Embryonic facial prominence (tissue), 1 donor: ENCODE measurements at regions not wholly inside any gene's neighbourhood (a gene's known extent, or its start where the extent isn't known, plus 50 kb on each side); places are given as distances from the start of the nearest gene placed in this dataset.
"Not testable (repeated sequence)": the region's sequence is repeated elsewhere in the genome, so short reads cannot be mapped to it uniquely, and the experiment has no call there.

Source experiments
- DNase-seq: peaks from one replicate; pipeline ENCODE4 v3.0.0-alpha.2; 2016; ENCODE audit errors: extremely low spot score

DNA sequence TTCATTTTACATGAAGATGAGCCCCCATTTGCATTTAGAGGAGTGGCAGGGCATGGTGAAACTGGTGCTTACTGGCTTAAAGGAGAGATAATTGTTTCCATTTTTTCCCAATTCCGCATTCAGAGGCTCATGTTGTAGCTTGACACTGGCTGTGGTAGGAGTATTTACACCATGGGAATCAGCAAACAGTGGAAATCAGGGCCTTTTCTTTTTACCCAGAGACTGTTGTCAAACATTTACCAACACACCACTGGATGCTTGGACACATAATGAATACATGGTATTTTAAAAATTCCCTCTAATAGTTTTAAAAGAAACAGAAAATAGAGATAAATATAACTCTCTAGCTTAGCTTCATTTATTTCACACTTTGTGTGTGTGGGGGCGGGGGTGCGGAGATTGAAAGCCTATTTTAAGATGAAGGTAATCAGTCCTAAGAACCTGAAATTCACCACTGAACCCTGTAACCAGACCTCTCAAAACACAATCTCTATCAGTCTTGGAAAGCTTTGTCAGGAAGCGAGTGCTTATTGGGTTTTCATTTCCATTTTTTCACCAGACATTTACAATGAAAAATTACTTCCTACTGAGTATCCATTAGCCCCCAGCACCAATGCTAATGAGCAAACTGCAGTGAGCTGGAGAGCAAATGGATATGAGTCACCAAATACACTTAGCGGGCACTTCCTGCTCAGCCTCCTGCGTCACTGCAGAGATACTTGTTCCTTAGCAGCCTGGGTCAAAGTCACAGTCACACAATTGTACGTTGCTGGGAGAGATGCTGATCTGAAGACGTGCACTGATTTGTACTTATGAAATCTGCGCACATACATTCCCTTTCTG, 532.0 kb downstream of the BCKDHB start:
- no peak for DNase-seq

GRCh38 chr6:80637312-80637711, 530.8 kb downstream of the BCKDHB start:
- no peak for DNase-seq

DNA sequence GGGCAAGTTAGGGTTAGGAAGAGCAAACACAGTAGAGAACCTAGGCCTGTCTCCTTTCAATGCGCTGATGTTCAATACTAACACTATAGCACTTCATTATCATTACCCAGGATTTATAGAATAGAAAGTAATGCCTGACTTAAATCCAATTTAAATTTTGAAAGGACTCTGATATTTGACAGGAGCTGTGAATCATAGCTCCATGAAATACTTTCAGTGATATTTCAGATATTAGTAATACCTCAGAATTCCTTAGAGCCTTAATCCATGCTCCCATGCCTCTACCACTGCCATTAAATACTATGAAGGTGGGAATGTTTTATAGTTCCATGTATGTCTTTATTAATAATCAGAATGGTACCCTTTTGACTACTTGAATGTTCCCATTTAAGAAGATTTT, 530.2 kb downstream of the BCKDHB start:
- DNase-seq: no peak

GRCh38 chr6:80633412-80633811, 526.9 kb downstream of the BCKDHB start:
- no peak for DNase-seq

DNA sequence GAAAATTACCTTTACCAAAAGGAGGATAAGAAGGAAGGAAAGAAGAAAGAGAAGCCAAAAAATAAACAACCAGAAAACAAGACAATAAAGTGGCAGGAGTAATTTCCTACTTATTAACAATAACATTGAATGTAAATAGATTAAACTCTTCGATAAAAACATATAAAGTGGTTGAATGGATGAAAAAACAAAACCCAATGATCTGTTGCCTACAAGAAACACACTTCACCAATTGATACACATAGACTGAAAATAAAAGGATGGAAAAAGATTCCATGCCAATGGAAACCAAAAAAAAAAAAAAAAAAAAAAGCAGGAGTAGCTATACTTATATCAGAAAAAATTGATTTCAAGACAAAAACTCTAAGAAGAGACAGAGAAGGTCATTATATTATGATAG, 518.9 kb downstream of the BCKDHB start:
- no peak for DNase-seq

DNA sequence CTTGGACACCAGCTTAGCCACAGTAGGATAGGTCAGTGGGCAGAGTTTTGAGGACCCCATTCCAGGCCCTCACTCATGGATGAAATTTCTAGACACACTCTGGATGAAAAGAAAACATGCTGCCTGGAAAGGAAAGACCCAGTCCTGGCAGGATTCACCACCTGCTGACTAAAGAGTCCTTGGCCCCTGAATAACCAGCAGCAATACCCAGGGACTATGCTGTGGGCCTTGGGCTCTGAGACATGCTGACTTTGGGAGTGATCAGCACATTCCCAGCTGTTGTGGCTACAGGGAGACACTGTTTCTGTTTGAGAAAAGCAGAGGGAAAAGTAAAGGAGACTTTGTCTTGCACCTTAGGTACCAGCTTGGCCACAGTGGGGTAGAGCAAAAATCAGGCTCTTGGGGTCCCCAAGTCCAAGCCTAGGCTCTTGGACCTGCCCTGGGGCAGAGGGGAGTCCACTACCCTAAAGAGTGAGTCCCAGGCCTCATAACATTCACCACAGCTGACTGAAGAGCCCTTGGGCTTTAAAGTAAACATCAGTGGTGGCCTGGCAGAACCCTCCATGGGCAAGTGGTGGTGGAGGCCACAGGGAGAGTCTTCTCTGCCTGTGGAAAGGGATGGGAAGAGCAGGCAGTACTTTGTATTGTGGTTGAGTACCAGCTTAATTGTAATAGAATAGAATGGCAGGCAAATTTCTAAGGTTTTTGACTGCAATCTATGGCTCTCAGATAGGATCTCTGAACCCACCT, 516.8 kb downstream of the BCKDHB start:
- no peak for DNase-seq

- no peak for DNase-seq
Observed at GRCh38 chr6:80622641-80623040, 516.2 kb downstream of the BCKDHB start.

DNA sequence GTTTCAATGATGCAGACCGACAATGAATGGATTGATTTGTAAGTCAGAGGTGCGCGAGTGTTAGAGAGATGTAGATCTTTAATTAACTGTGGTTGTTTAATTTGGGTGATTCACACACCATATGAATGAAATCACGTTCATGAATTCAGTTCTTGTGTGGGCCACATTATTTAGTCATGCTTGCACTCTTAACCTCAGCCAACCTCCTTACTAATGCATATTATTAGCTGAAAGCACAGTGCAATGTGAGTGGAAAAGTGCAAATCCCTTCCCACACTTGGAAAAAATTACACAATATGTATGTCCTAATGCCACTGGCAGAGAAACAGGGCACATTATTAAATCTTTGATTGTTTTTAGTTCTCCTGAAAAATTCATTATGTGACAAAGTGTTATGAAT, 512.5 kb downstream of the BCKDHB start:
- DNase-seq: no peak

- no peak for DNase-seq
Observed at GRCh38 chr6:80610846-80611245, 504.4 kb downstream of the BCKDHB start.

DNA sequence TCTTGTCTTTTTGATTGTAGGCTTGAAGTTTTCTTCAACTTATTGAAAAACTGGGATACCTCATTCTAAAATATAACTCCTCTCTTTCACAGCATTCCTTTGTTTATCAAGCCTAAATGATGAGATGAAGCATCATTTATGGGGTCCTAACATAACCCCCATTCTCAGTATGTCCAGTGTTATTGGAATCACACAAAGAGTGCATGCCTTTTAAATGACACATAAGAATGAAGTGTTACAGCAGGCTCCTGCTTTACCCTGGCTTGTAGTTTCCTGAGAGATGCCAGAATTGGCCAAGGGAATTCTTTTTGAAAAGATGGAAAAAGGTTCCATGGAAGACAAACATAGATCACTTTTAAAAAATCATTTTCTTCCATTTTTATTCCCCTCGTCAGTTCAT, 502.4 kb downstream of the BCKDHB start:
- DNase-seq: no peak

DNA sequence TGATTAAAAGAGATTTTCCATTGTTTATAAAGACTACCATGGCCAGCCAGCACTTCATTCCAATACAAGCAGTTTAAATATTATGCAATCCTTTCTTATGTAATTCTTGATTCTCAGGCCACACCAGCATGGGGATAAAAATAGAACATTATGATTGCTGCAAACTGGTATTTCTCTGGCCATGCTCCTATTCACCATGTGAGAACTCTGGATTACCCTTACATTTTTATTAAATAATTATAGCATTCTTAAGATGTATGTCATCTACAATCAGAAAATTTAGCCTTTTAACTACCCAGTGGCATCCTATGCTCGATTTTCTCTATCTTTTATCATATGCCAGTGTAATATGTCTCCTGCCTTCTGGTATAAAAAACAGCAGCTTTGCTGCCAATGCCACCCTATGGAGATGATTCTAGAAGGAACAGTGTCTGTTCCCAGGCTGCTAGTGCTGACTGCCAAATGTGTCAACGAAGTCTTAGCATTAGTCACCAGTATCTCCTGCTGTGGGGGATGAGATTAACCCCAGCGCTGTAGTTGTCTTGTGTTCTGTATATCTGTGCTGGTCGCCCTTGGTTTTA, 501.4 kb downstream of the BCKDHB start:
- no peak for DNase-seq

GRCh38 chr6:80605165-80605989, 498.9 kb downstream of the BCKDHB start:
- DNase-seq: peak; percentile 20

GRCh38 chr6:80603679-80604078, 497.2 kb downstream of the BCKDHB start:
- no peak for DNase-seq

GRCh38 chr6:80594461-80594860, 488.0 kb downstream of the BCKDHB start:
- DNase-seq: no peak

DNA sequence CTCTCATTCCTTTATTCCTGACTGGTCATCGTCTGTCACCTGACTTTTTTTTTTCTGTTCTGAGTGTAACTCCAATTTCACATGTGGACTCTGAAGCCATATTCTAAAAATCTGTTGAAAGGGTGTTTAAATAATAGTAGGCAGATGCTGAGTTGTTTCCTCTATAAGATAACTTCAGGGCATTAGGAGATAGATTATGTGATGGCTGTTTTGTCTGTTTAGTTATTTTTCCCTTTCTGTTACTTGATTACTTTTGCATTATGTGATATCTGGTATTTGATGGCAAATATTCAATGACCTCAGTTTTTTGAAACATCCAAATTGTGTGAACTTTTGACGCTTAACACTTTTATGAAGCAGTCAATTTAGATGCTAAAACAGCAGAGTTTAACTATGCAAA, 486.0 kb downstream of the BCKDHB start:
- no peak for DNase-seq

- DNase-seq: no peak
Observed at GRCh38 chr6:80586242-80586641, 479.8 kb downstream of the BCKDHB start.

- DNase-seq: no peak
Observed at GRCh38 chr6:80579391-80580023, 473.0 kb downstream of the BCKDHB start.

DNA sequence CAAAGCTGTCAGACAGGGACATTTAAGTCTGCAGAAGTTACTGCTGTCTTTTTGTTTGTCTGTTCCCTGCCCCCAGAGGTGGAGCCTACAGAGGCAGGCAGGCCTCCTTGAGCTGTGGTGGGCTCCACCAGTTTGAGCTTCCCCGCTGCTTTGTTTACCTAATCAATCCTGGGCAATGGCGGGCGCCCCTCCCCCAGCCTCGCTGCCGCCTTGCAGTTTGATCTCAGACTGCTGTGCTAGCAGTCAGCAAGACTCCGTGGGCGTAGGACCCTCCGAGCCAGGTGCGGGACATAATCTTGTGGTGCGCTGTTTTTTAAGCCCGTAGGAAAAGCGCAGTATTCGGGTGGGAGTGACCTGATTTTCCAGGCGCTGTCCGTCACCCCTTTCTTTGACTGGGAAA, 466.8 kb downstream of the BCKDHB start:
- not testable (repeated sequence) for DNase-seq

DNA sequence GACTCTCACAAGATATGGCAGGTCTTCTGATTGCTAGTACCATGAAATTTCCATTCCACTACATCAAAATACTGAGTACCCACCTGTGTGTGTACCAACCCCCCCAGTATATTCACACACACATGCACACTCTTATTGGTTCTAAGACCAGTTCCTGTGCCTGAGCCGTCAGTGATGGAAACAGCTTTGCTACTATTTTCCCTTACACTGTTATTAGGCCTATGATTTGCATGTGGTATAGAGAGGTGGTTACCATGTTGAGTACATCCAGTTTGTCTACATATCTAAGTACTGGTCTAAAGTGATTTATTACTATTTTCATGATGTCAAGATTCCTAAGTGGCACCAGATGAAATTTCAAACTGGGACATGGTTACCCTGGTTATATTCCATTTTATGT, 459.9 kb downstream of the BCKDHB start:
- no peak for DNase-seq

DNA sequence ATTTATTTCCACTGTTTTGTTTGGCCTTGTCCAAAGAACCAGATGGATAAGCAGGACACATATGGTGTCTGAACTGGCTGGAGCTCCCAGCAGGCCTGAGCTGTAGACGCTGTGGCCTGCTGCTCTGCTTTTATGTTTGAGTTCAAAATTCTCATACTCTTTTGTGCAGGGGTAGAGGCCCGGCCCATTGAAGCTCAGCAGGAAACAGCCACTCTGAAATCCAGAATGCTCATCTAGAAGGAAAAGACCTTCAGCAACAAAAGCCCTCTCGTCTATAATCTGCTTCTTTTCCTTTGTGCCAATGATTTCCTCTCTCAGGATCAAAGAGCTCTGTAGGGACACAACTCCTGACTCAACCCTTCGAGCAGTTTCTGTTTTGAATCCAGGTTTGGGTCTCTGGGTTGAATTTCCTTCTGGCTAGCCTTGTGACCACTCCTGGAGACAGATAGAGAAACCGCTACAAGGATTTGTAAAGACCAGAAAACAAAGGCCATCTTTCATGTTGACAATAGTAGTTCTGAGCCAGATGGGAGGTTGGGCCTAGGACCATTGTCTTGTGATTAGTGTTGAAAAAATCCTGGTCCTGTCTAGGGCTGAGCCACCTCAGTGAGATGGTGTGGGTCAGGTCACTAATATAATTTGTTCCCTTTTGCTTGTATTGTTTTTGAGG, 446.7 kb downstream of the BCKDHB start:
- DNase-seq: no peak

- DNase-seq: no peak
Observed at GRCh38 chr6:80550748-80551147, 444.3 kb downstream of the BCKDHB start.
